ENCODE measurements at regions not wholly inside any gene's neighbourhood (a gene's known extent, or its start where the extent isn't known, plus 50 kb on each side); places are given as distances from the start of the nearest gene placed in this dataset.

DNA sequence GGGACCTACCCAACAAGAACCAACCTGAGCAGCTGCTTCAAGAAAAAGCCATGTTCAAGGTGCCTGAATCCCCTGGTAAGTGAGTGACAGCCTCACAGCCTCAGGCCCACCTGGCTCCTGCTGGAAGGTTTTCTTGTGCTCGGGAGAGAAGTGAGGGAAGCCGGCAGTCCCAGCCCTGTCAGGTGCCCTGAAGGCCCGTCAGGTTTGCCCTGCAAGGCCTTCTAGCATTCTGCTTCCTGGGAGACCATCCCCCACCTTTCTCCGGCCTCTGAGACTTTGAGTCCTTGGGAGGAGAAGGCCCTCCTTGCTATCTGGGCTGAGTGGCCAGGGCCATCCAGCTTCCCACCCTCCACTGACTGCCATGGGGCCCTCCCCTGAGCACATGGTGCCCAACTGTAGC is 166.7 kb upstream of the ZNF267 start (continued):
- TF ChIP-seq CHD7 (IDR thresholded peaks at IDR 0.05; ENCODE audit: insufficient replicate concordance, low read length) (no peak), SIRT6 (IDR thresholded peaks at IDR 0.05; ENCODE audit: low read length) (no peak), KDM1A (IDR thresholded peaks at IDR 0.05; ENCODE audit: borderline replicate concordance, low read length) (no peak), HDAC2 (IDR thresholded peaks at IDR 0.05; ENCODE audit: borderline replicate concordance in 1 of 2, low read depth in 2 of 2, low read length in 2 of 2) (no peak), ATF2 (IDR thresholded peaks at IDR 0.05; ENCODE audit: low read length) (no peak), CBX5 (IDR thresholded peaks at IDR 0.05; ENCODE audit: low read depth, low read length) (no peak), JUND (IDR thresholded peaks at IDR 0.05; ENCODE audit: low read length) (no peak), RXRA (IDR thresholded peaks at IDR 0.05; ENCODE audit: insufficient read depth, low read depth, low read length) (no peak), SRF (IDR thresholded peaks at IDR 0.05; ENCODE audit: low read depth, low read length) (no peak)
- TF ChIP-seq, protein P1, sequence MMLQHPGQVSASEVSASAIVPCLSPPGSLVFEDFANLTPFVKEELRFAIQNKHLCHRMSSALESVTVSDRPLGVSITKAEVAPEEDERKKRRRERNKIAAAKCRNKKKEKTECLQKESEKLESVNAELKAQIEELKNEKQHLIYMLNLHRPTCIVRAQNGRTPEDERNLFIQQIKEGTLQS (IDR thresholded peaks at IDR 0.05; ENCODE audit: insufficient read depth, low read depth, low read length): no peak
